ENCODE measurements at regions not wholly inside any gene's neighbourhood (a gene's known extent, or its start where the extent isn't known, plus 50 kb on each side); places are given as distances from the start of the nearest gene placed in this dataset.

DNA sequence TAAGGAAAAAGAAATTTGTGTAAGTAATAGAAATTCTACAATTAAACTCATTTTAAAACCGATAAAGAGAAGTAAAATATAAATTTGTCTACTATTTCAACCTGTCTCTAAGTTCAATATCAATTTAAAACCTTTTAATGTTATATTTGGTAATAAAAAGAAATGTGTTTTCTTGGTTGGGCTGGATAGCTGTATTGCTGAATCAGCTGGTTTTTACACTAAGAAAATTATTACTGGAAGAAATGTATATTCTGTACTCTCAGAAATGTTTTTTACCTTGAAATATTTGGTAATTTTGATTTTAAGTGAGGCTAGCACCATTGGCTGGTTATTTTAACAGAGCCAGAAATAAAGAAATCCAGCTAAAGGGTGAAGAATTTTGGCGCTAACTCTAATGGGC lies 87.1 kb upstream of the CNTNAP4 start:
- Histone ChIP-seq H3K36me3 (replicated peaks; ENCODE audit: insufficient read depth, low read depth) (no peaks in the 10 kb centered on the region), H3K27ac (no peak overlapping the region), H4K20me1 (ENCODE audit: insufficient read depth, poor library complexity, severe bottlenecking) (no peaks in the 10 kb centered on the region), H3K4me2 (no peak overlapping the region), H3K27me3 (no peaks in the 10 kb centered on the region), H2AFZ (no peak overlapping the region), H3K4me3 (no peak overlapping the region), H3K79me2 (no peaks in the 10 kb centered on the region), H3K9me2 (replicated peaks; ENCODE audit: insufficient read depth) (no peaks in the 10 kb centered on the region), H3K4me1 (ENCODE audit: insufficient read depth) (peaks cover 4% of the 10 kb centered on the region), H3K9me3 (ENCODE audit: low read depth) (no peaks in the 10 kb centered on the region)
- DNase-seq (ENCODE audit: low spot score) = no peak
- WGBS (ENCODE audit: low lambda C conversion rate, missing lambda C conversion rate) = 87% methylated on average over 2 of the region's 2 CpGs
- TF ChIP-seq EZH2phosphoT487 (IDR thresholded peaks at IDR 0.05; ENCODE audit: low read depth, severe bottlenecking, unreplicated experiment) (no peak), EZH2 (IDR thresholded peaks at IDR 0.05; ENCODE audit: borderline replicate concordance) (no peak)
- TF ChIP-seq, protein P1, sequence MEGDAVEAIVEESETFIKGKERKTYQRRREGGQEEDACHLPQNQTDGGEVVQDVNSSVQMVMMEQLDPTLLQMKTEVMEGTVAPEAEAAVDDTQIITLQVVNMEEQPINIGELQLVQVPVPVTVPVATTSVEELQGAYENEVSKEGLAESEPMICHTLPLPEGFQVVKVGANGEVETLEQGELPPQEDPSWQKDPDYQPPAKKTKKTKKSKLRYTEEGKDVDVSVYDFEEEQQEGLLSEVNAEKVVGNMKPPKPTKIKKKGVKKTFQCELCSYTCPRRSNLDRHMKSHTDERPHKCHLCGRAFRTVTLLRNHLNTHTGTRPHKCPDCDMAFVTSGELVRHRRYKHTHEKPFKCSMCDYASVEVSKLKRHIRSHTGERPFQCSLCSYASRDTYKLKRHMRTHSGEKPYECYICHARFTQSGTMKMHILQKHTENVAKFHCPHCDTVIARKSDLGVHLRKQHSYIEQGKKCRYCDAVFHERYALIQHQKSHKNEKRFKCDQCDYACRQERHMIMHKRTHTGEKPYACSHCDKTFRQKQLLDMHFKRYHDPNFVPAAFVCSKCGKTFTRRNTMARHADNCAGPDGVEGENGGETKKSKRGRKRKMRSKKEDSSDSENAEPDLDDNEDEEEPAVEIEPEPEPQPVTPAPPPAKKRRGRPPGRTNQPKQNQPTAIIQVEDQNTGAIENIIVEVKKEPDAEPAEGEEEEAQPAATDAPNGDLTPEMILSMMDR (IDR thresholded peaks at IDR 0.05; ENCODE audit: poor library complexity) = no peak

DNA sequence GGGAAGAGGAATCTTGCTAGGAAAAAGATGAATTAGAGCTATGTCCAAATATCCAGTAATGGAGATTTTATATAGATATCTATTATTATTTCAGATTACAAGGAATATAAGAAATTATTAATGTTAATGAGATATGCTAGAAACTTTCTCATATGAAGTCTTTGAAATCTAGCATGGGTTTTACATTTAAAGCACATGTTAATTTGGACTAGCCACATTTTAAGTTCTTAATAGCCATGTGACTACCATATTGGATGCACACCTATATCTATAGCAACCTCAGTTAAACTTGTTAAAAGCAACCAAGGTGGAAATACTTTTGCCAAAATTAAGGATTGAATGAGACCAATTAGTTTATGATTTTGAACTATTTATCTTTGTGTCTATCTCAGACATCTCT lies 86.7 kb upstream of the CNTNAP4 start:
- no peaks in the 10 kb centered on the region for H3K36me3 ChIP-seq (replicated peaks; ENCODE audit: insufficient read depth, low read depth)
- DNase-seq (ENCODE audit: low spot score) = no peak
- no peaks in the 10 kb centered on the region for H3K79me2 ChIP-seq
- H2AFZ ChIP-seq = no peak overlapping the region
- H4K20me1 ChIP-seq (ENCODE audit: insufficient read depth, poor library complexity, severe bottlenecking) = no peaks in the 10 kb centered on the region
- no peak overlapping the region for H3K4me2 ChIP-seq
- no peak overlapping the region for H3K4me3 ChIP-seq
- H3K4me1 ChIP-seq (ENCODE audit: insufficient read depth) = peaks cover 4% of the 10 kb centered on the region
- no peaks in the 10 kb centered on the region for H3K9me3 ChIP-seq (ENCODE audit: low read depth)
- H3K27ac ChIP-seq = no peak overlapping the region
- no peaks in the 10 kb centered on the region for H3K27me3 ChIP-seq
- TF ChIP-seq EZH2 (IDR thresholded peaks at IDR 0.05; ENCODE audit: borderline replicate concordance) (no peak), EZH2phosphoT487 (IDR thresholded peaks at IDR 0.05; ENCODE audit: low read depth, severe bottlenecking, unreplicated experiment) (no peak)
- TF ChIP-seq, protein P1 (IDR thresholded peaks at IDR 0.05; ENCODE audit: poor library complexity) = no peak
- no peaks in the 10 kb centered on the region for H3K9me2 ChIP-seq (replicated peaks; ENCODE audit: insufficient read depth)

DNA sequence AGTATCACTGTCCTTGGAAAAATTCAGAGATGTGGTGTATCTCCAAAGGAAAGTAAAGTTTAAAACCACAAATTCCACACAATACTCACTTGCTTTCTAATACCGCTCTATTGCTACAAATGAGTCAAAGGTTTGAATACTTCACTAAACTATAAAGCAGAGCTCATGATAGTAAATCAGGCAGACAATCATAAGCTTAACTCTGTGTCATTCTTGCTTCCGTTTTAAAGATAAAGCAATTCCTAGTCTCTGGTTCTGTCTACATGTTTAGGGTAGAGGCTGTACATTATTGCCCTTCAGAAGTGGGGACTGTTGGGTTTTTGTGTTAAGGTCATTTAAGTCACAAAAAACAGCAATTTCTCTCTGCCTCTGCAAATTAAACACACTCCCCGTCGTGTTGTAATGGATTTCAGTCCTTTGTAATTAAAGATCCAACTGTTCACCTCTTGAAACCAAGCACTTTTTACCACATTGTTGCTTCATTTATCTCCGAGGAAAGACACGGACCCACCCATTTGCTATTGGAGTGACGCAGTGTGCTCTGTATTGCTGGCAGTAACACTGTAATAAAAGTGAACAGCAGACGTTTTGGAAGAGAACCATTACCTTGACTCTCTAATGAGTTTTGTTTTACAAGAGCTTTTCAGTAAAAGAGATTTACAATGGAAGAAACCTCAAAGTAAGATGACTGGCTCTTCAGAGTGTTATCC lies 83.1 kb upstream of the CNTNAP4 start:
- Histone ChIP-seq H3K27me3 (no peaks in the 10 kb centered on the region), H3K4me3 (no peak overlapping the region), H3K4me1 (ENCODE audit: insufficient read depth) (peaks cover 4% of the 10 kb centered on the region), H3K27ac (peak overlapping the region; percentile 65), H2AFZ (no peak overlapping the region), H3K36me3 (replicated peaks; ENCODE audit: insufficient read depth, low read depth) (no peaks in the 10 kb centered on the region), H3K79me2 (no peaks in the 10 kb centered on the region), H3K4me2 (peak overlapping the region; percentile 53), H4K20me1 (ENCODE audit: insufficient read depth, poor library complexity, severe bottlenecking) (no peaks in the 10 kb centered on the region), H3K9me2 (replicated peaks; ENCODE audit: insufficient read depth) (no peaks in the 10 kb centered on the region), H3K9me3 (ENCODE audit: low read depth) (no peaks in the 10 kb centered on the region)
- peak; percentile 28 for DNase-seq (ENCODE audit: low spot score)
- 28% methylated on average over 8 of the region's 8 CpGs for WGBS (ENCODE audit: low lambda C conversion rate, missing lambda C conversion rate)
- TF ChIP-seq EZH2 (IDR thresholded peaks at IDR 0.05; ENCODE audit: borderline replicate concordance) (no peak), EZH2phosphoT487 (IDR thresholded peaks at IDR 0.05; ENCODE audit: low read depth, severe bottlenecking, unreplicated experiment) (peak; percentile 69)
- TF ChIP-seq, protein P1 (IDR thresholded peaks at IDR 0.05; ENCODE audit: poor library complexity) = no peak

Data from hepatocyte (in vitro differentiated cells).